Osteocyte (in vitro differentiated cells): ENCODE measurements at regions not wholly inside any gene's neighbourhood (a gene's known extent, or its start where the extent isn't known, plus 50 kb on each side); places are given as distances from the start of the nearest gene placed in this dataset.

Source experiments
- DNase-seq: peaks from one replicate; pipeline ENCODE4 v3.0.0; 2021; ENCODE audit warnings: mixed read lengths; ENCODE audit not compliant: unreplicated experiment; ENCODE audit errors: extremely low spot score
- H3K27ac Mint-ChIP-seq: one replicate; pipeline ENCODE4 v1.8.0; 2021; ENCODE audit warnings: mild to moderate bottlenecking, mixed read lengths; ENCODE audit not compliant: unreplicated experiment
- H3K27me3 Mint-ChIP-seq: one replicate; pipeline ENCODE4 v1.8.0; 2021; ENCODE audit warnings: mixed read lengths; ENCODE audit not compliant: unreplicated experiment
- H3K36me3 Mint-ChIP-seq: one replicate; pipeline ENCODE4 v1.8.0; 2021; ENCODE audit warnings: mixed read lengths; ENCODE audit not compliant: unreplicated experiment
- H3K4me1 Mint-ChIP-seq: one replicate; pipeline ENCODE4 v1.8.0; 2021; ENCODE audit warnings: mixed read lengths; ENCODE audit not compliant: unreplicated experiment
- H3K4me3 Mint-ChIP-seq: one replicate; pipeline ENCODE4 v1.8.0; 2021; ENCODE audit warnings: mild to moderate bottlenecking, moderate library complexity, mixed read lengths; ENCODE audit not compliant: unreplicated experiment
- H3K9me3 Mint-ChIP-seq: one replicate; pipeline ENCODE4 v1.8.0; 2021; ENCODE audit warnings: mixed read lengths; ENCODE audit not compliant: unreplicated experiment
- TF ChIP-seq, protein P1 (sequence below): fragments of 200-600 bp; sonication (generic); IDR thresholded peaks from 2 replicates; pipeline ENCODE4 v1.5.0; 2021; ENCODE audit warnings: antibody characterized with exemption, mild to moderate bottlenecking, moderate library complexity

DNA sequence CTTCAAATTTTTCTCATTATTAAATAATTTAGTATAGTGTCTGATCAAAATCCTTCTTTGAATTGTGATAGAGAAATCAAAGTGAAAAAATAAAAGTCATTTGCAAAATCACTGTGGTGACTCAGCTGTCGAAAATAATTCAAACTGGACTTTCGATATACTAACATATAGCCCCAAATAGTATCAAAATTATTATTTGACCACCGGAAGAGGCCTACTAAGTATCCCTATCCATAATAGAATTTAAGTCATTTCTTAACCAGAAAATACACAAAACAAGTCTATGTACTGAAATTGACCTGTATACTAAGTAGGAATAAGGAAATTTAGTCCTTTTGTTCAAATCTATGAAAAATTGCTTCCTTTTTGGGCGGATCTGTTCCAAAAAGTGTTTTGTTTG is 180.7 kb downstream of the MRPL39 start:
- H3K27me3 Mint-ChIP-seq = peaks cover 42% of the 10 kb centered on the region
- no peak overlapping the region for H3K4me3 Mint-ChIP-seq
- no peaks in the 10 kb centered on the region for H3K36me3 Mint-ChIP-seq
- TF ChIP-seq, protein P1, sequence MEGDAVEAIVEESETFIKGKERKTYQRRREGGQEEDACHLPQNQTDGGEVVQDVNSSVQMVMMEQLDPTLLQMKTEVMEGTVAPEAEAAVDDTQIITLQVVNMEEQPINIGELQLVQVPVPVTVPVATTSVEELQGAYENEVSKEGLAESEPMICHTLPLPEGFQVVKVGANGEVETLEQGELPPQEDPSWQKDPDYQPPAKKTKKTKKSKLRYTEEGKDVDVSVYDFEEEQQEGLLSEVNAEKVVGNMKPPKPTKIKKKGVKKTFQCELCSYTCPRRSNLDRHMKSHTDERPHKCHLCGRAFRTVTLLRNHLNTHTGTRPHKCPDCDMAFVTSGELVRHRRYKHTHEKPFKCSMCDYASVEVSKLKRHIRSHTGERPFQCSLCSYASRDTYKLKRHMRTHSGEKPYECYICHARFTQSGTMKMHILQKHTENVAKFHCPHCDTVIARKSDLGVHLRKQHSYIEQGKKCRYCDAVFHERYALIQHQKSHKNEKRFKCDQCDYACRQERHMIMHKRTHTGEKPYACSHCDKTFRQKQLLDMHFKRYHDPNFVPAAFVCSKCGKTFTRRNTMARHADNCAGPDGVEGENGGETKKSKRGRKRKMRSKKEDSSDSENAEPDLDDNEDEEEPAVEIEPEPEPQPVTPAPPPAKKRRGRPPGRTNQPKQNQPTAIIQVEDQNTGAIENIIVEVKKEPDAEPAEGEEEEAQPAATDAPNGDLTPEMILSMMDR = no peak
- peaks cover under 1% of the 10 kb centered on the region for H3K4me1 Mint-ChIP-seq
- H3K9me3 Mint-ChIP-seq = no peaks in the 10 kb centered on the region
- H3K27ac Mint-ChIP-seq = no peak overlapping the region
- no peak for DNase-seq

DNA sequence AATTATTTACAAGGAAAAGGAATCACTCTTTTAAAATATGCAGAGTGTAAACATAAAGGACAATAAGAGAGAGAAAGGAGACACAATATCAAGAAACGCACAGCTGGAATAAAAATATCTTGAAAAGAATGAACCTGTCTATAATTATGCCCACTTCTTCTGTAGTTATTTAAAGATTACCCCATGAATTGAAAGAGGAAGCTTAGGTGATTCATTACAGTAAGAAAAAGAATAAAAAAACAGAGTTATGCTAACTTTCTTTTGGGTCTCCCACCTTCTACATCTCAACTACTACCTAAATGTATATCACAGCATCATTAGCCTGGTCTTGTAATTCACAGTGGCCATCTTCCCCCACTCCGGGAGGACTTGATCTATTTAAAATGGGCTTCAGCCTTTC is 182.1 kb downstream of the MRPL39 start:
- TF ChIP-seq, protein P1 = no peak
- Mint-ChIP-seq H3K27me3 (peaks cover 44% of the 10 kb centered on the region), H3K27ac (no peak overlapping the region), H3K4me3 (no peak overlapping the region), H3K4me1 (peaks cover 4% of the 10 kb centered on the region), H3K36me3 (no peaks in the 10 kb centered on the region), H3K9me3 (no peaks in the 10 kb centered on the region)
- DNase-seq = no peak

DNA sequence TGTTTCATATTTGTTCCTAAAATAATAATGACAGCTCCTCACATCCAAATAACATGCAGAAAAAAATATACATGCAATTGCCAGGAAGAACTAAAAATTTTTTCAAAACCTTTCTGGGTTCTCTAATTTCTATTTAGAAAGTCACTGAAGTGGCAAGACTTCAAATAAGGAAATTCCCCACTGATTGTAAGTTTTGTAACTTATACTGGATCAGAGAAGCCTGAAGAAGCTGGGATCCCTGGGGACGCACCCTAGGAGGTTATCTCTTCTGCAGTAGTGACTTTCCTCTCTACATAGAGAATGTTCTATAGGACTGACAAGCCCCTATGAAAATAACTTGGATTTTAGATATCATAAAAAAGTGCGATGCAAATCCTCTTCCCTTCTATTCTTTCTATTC is 182.6 kb downstream of the MRPL39 start:
- H3K27ac Mint-ChIP-seq = no peak overlapping the region

DNA sequence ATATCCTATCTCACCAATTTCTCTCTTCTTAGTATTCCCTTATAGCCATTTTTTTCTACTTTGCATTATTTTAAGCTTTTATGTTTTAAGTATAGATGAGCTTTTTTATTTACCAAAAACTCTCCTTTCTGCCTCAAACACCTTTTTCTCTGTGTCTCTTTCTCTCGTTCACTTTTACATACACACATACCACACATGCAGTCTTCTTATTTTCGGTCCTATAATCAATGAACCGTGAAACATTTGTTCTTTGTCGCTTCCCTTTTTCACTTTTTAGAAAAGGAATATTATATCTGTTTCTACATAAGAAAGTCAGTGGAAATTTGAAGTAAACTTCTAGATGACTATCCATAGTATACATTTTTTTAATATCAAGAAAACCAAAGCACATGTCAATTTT is 183.2 kb downstream of the MRPL39 start:
- TF ChIP-seq, protein P1 = no peak
- Mint-ChIP-seq H3K9me3 (no peaks in the 10 kb centered on the region), H3K4me3 (no peak overlapping the region), H3K4me1 (peaks cover 4% of the 10 kb centered on the region), H3K27ac (no peak overlapping the region), H3K27me3 (peaks cover 44% of the 10 kb centered on the region), H3K36me3 (no peaks in the 10 kb centered on the region)
- DNase-seq = no peak

More for the DNA sequence above, 182.6 kb downstream of the MRPL39 start:
- TF ChIP-seq, protein P1 = no peak
- Mint-ChIP-seq H3K27me3 (peaks cover 45% of the 10 kb centered on the region), H3K4me3 (no peak overlapping the region), H3K9me3 (no peaks in the 10 kb centered on the region), H3K4me1 (peaks cover 4% of the 10 kb centered on the region), H3K36me3 (no peaks in the 10 kb centered on the region)
- no peak for DNase-seq

DNA sequence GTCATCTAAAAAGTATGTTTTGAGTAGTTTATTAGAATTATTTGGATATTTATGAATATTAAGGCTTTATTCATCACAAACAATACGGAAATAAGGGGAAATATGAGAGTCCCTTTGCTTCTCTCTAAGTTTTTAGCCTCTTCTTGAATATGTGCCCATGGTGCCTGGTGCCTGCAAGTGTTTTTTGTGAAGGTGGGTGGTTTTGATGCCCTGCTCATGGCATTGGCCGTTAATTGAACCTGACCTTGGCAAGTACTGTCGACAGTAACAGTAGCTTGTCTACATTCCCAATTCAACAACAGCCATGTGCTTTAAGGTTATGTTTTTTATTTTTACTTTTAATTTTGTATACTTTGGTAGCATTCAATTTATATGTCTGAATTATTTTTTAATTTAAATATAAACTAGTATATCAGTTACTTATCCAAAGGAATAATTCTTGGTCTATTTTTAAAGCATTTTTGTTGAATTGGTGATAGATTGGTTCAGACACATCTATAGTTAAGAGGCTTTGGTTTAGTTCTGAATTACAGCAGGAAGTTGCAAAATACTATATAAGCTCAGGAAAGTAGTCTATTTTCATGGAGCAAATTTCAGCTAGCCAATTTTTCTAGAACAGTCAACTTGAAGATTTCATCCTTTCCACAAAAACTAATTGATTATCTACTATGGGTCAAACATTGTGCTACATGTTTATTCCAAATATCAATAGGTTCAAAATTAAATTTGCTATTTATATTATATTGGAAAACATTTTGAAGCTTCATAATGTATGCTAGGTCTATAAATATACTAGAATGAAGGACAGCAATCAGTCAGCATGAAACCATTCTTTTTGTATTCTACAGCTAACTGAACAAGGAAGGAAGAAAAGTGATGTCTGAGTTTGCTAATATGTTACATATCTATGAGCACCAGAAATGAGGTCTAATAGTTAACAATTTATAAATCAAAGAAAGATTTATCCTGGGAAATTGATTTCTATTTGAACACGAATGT is 184.4 kb downstream of the MRPL39 start:
- Mint-ChIP-seq H3K36me3 (no peaks in the 10 kb centered on the region), H3K27ac (no peak overlapping the region), H3K4me3 (no peak overlapping the region), H3K4me1 (peaks cover 4% of the 10 kb centered on the region), H3K9me3 (no peaks in the 10 kb centered on the region), H3K27me3 (peaks cover 54% of the 10 kb centered on the region)
- TF ChIP-seq, protein P1 = no peak
- DNase-seq = no peak
